Left renal cortex interstitium (tissue), 4 donors: ENCODE measurements at regions not wholly inside any gene's neighbourhood (a gene's known extent, or its start where the extent isn't known, plus 50 kb on each side); places are given as distances from the start of the nearest gene placed in this dataset.

ENCODE experiments used
- DNase-seq, 4 donors: peaks; one replicate each; pipeline ENCODE4 v3.0.0-alpha.2; 2013; ENCODE audit warnings: low read depth in 4 of 4, low spot score in 2 of 4, missing footprints in 1 of 4

DNA sequence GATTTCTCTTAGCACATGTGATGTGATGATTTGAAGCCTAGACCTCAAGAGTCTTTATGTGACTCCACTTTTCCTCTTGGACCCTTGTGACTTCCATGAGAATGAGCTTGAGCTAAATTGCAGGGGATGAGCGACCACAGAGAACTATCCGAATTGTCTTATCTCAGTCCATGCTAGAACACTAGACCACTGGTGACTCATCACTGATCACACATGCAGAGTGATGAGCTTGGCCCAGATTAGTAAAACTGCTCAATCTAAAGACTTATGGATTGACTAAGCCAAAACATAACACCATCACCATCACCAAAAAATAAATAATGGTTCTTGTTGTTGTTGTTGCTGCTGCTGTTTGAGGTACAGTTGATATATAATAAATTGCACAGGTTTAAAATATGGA is 114.1 kb upstream of the CFAP20DC start:
- no peak for DNase-seq

DNA sequence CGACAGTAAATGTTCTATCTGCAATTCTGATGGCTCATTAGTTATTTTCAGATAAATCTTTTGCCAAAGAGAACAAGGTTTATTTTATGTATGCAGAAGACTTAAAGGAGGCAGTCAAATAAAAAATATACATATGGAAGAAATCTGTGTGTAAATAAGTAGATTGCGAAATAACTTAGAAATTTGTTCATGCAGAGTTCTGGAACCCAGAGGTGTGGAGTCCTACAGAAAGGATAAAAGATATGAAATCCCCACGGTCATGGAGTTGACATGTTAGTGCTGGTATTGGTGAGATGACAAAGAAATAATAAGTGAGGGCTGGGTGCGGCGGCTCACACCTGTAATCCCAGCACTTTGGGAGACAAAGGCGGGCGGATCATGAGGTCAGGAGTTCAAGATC is 111.2 kb upstream of the CFAP20DC start:
- DNase-seq, result no peak

- DNase-seq, result no peak
Observed at GRCh38 chr3:59160133-59160746, 110.4 kb upstream of the CFAP20DC start.

DNA sequence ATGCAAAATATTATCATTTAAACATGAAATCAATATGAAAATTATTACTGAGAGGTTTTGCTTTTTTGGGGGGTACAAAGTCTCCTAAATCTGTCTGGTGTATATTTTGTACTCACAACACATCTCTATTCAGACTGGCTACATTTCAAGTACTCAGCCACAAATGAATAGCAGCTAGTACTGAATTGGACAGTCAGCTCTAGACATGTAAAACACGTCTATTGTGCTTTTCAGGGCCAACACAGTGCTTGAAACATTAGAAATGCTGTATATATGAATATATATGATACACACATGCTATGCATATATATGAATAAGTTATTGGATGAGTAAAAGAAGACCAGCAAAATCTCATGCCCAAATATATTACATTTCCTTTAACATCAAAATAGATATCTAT is 103.8 kb upstream of the CFAP20DC start:
- no peak for DNase-seq

- no peak for DNase-seq
Observed at GRCh38 chr3:59152943-59153342, 103.1 kb upstream of the CFAP20DC start.

GRCh38 chr3:59150039-59150438 is 100.2 kb upstream of the CFAP20DC start:
- no peak for DNase-seq

DNA sequence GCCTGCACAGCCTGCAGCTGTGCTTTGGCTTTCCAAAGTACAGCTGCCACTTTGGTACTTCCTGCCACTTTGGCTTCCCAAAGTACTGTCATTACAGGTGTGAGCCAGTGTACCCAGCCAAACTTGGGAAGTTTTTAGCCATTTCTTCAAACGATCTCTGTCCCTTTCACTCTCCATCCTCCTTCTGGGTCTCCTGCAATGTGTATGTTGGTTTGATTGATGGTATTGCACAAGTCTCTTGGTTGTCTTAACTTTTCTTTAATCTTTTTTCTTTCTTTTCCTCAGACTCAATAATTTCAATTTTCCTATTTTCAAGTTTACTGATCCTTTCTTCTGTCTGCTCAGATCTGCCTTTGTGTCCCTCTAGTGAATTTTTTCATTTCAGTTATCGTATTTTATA is 99.3 kb upstream of the CFAP20DC start:
- no peak for DNase-seq

- no peak for DNase-seq
Observed at GRCh38 chr3:59143447-59143846, 93.6 kb upstream of the CFAP20DC start.

- DNase-seq, result no peak
Observed at GRCh38 chr3:59142556-59142955, 92.7 kb upstream of the CFAP20DC start.

- DNase-seq, result no peak
Observed at GRCh38 chr3:59138966-59139365, 89.1 kb upstream of the CFAP20DC start.

DNA sequence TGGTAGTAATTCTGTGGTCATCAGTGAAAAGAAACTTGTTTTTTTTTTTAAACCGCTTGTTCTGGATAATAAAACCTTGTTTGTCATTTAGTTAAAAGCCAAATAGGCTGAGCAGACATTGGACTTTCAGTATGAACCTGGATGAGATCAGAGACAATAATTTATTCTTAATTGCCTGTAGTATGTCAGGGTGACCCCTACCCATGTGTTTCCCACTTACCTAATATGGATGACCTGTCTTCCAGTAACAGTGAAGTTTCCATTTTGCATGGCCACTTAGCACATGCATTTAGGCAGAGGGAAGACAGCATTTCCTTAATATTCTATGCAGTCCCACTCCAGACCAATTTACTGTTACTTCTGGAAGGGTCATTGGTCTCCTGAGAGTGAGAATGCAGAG is 87.6 kb upstream of the CFAP20DC start:
- no peak for DNase-seq

DNA sequence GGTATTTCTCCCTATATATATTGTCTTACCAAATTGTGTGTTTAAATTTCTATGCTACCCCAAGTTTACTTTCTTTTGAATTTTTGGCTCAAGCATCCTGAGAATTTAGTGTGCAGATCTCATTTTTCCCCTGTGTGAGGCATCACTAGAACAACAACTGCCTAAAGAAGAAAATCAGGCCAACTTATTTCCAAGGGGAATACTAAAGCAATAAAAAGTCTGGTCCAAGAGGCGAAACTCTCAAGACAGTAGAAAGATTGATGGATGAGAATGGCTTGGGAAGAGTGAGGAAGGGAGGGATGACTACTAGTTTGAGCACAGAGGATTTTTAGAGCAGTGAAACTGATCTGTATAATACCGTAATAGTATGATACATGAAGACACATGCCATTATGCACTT is 86.3 kb upstream of the CFAP20DC start:
- no peak for DNase-seq

DNA sequence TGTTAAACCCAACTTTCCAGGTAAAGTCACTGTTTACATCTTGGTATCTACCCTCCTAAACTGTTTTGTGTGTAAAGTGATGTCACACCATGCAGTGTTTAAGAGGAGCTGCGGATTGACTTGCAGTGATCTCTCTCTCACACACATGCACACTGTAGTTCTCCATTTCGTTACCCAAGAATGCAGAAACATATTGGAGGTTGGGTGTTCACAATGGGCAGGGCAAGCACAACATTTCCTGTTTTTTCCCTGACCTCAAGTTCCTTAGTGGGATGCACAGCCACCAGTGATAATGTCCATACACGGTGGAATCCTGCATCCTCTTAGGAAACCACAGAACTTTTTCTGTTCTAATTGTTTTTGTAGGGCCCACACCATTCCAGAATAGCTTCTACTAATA is 85.3 kb upstream of the CFAP20DC start:
- DNase-seq, result no peak

DNA sequence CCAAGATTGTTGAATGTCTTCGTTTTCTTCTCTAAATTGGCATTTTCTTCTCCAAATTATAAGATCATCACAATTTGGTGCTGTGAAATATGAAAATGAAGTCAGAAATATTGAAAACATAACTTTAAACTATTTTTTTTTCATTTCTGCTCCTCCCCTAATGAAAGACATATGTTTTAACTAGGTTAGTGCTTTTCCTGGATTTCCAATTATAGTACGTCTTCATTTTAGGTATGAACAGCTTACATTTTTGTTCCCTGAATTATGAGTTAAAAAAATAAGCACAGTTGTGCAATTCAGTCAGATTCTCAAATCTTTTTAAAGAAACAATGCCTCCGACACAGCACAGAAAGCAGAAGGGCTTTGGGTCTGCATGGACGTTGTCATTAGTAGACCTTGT is 83.5 kb upstream of the CFAP20DC start:
- DNase-seq, result no peak

DNA sequence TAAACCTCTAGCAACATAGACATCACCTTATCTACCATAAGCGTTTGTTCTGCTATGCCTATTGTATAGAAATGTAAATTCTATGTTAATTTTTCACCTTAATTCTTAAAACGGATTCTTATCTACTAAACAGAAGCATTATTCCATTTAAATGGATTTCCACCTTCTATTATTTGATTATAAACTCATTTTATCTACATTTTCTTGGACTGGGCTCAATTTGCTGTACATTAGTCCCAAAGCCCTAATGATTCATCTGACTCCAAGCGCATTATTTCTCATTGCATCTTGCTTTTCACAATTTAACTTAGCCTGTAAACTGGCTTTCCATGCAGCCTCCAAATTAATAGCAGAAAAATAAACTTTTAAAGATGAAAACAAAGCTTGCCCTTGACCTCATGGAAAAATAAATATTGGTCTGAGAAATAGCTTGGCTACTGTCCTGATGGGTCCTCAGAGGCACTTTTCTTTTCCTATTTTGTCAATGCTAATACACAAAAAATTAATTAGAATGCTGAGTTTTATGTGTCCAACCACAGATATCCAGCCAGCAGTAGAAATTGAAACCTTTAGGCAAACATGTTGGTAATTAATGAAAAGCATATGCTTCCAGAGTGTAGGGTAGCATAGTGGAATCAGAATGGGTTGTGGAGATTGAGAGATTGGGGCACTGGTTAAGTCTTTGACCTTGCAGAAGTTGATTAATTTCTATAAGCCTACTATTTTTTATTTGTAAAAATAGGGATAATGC is 81.4 kb upstream of the CFAP20DC start:
- DNase-seq, result no peak

DNA sequence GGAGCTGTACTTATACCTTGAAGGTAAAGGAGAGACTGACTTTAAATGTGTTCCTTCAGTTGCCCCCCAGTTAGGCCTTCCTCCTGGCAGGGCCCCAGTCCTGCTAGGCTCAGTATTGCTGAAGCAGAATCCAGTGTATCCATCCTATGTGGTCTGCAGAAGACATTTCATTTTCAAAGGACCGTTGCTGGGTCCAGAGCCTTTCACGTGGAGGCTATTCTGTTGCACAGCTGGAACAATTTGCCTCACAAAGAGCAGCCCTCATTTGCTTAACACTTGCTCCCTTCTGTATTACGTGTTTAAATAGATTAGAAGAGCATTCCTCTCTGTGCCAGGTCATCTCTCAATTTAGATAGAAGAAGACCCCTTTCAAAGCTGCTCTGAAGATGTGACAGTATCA is 78.9 kb upstream of the CFAP20DC start:
- no peak for DNase-seq

DNA sequence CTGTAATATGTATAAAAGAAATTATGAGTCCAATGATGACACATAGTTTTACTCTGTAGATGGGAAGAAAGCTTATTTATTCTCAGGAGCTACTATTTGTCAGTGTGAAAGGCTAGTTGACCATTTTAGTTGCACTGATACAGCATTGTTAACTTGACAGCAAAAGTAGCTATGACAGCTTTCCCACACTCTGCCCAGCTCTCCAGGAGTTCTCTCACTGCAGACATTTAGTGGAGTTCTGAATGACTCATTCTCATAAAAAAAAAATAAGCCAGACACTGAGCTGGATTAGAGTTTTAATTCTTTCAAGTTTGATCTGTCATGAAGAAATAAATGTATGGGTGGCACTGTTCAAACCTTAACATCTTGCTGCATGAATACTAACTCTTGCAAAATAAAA is 77.2 kb upstream of the CFAP20DC start:
- DNase-seq, result no peak

DNA sequence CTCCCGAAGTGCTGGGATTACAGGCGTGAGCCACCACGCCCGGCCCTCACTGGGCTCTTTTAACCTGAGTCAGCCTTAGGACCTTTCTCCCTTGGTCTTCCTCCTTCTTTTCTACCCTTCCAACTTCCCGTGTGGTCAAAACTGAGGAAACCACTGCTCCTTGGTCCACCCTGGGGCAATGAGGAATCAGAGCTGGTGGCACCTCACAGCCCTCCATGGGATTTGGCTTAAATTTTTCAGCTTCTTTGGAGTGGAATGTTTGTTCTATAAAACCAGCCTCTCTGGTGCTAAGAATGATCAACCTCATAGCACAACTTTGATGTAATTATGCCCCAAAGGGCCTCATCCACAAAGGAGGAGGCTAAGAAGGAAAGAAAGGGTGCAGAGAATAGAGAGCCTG is 76.6 kb upstream of the CFAP20DC start:
- no peak for DNase-seq

- no peak for DNase-seq
Observed at GRCh38 chr3:59121346-59122144, 71.7 kb upstream of the CFAP20DC start.

DNA sequence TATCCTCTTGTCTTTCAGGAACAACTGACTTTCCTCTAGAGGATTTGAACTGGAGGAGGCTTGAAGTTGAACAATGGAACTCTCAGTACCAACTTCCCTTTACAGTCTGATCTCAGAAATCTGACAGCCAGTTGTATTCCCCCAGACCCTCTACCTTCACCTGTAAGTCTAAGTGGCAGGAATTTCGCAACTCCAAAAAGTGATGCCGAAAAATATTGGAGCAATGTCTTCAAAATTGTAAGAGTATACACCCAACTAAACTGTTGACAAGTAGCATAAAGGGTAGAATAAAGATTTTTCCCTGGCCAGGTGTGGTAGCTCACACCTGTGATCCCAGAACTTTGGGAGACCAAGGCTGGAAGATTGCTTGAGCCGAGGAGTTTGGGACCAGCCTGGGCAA is 69.1 kb upstream of the CFAP20DC start:
- DNase-seq, result no peak

GRCh38 chr3:59117396-59117795 is 67.6 kb upstream of the CFAP20DC start:
- DNase-seq, result no peak

DNA sequence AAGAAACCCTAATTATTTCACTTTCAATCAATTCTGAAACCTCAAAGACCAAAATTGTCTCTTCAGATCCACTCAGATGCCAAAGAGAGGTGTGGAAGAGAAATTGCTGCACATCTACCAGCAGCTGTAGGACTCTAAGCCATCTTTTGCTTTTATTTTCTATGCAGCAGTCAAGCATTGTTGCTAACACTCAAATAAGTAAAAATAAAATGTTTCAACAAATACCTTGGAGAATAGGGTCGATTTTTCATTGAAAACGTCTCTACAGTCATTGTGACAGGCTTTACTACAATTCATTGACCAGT is 66.4 kb upstream of the CFAP20DC start:
- DNase-seq, result no peak
